Body of pancreas (tissue), 4 donors: ENCODE measurements at regions not wholly inside any gene's neighbourhood (a gene's known extent, or its start where the extent isn't known, plus 50 kb on each side); places are given as distances from the start of the nearest gene placed in this dataset.

Source experiments
- ATAC-seq: fragments of 150-250 bp; one replicate; pipeline ENCODE4 v1.9.1; 2016
- DNase-seq, 4 donors: peaks; one replicate each; pipeline ENCODE4 v3.0.0-alpha.2; 2019
- H3K27ac ChIP-seq, 4 donors: fragments of 200-600 bp; sonication (generic); 1 replicate in 3 of 4; 2 replicates in 1 of 4; pipeline versions ENCODE4 v1.5.1 to v1.6.1; 2016 to 2019; ENCODE audit warnings: mild to moderate bottlenecking in 1 of 4, mixed read lengths in 1 of 4, moderate library complexity in 1 of 4
- H3K27me3 ChIP-seq, 2 donors: fragments of 200-600 bp; sonication (generic); one replicate each; pipeline ENCODE4 v1.6.0; 2016; ENCODE audit warnings: mild to moderate bottlenecking in 1 of 2
- H3K36me3 ChIP-seq, 2 donors: fragments of 200-600 bp; sonication (generic); replicated peaks in 1 of 2; 2 replicates each; pipeline ENCODE4 v1.5.1; 2016; ENCODE audit warnings: low read depth in 2 of 2; ENCODE audit not compliant: insufficient read depth in 1 of 2
- H3K4me1 ChIP-seq: fragments of 200-600 bp; sonication (generic); one replicate; pipeline ENCODE4 v1.6.0; 2016
- H3K4me3 ChIP-seq, 2 donors: fragments of 200-600 bp; sonication (generic); 1 replicate in 1 of 2; 2 replicates in 1 of 2; pipeline ENCODE4 v1.5.1; 2016 to 2019
- H3K9me3 ChIP-seq, 3 donors: fragments of 200-600 bp; sonication (generic); 1 replicate in 2 of 3; 2 replicates in 1 of 3; pipeline ENCODE4 v1.5.1; 2016
- CTCF ChIP-seq, 7 experiments: fragments of 450-650 bp in 4 of 7; fragments of 200-600 bp in 3 of 7; sonication (generic) in 3 of 7; IDR thresholded peaks; one replicate each; pipeline ENCODE4 v1.5.1; 2016 to 2019; ENCODE audit warnings: antibody characterized with exemption in 7 of 7
- POLR2A ChIP-seq, 3 donors: fragments of 450-650 bp; IDR thresholded peaks; one replicate each; pipeline ENCODE4 v1.6.1; 2016; ENCODE audit warnings: antibody characterized with exemption in 3 of 3, mild to moderate bottlenecking in 2 of 3
- WGBS, 2 donors: methylation state at CpG; one replicate each; pipeline ENCODE4 v1.1.5; 2017; 5-methylcytosine and 5-hydroxymethylcytosine counted together
- intact Hi-C: fragments of 100-400 bp; cut with DNase I; formaldehyde crosslinking; loops from one replicate; pipeline ENCODE4 v1.15.1; 2023

- H3K9me3 ChIP-seq = no peaks in the 10 kb centered on the region
- intact Hi-C loops = no loop called here
- TF ChIP-seq CTCF (IDR thresholded peaks at IDR 0.05) = no peak
- TF ChIP-seq POLR2A (IDR thresholded peaks at IDR 0.05) = no peak
- peaks cover 5% of the 10 kb centered on the region for H3K4me1 ChIP-seq
- DNase-seq (no peak), ATAC-seq (no peak)
- H3K27me3 ChIP-seq = no peaks in the 10 kb centered on the region
- H3K4me3 ChIP-seq = no peak overlapping the region
- WGBS, 2 donors = 51 to 67% methylated on average over 3 of the region's 3 CpGs
- H3K36me3 ChIP-seq = no peaks in the 10 kb centered on the region
- H3K27ac ChIP-seq = no peak overlapping the region
Observed at GRCh38 chr2:208872591-208872990, 466.0 kb downstream of the PTH2R start.

- Histone ChIP-seq H3K27me3 (no peaks in the 10 kb centered on the region), H3K36me3 (no peaks in the 10 kb centered on the region), H3K4me3 (no peak overlapping the region), H3K27ac (no peak overlapping the region), H3K4me1 (no peaks in the 10 kb centered on the region), H3K9me3 (no peaks in the 10 kb centered on the region)
- intact Hi-C loops = no loop called here
- DNase-seq (no peak), ATAC-seq (no peak)
- TF ChIP-seq CTCF (IDR thresholded peaks at IDR 0.05) (no peak), POLR2A (IDR thresholded peaks at IDR 0.05) (no peak)
- WGBS, 2 donors = 61 to 70% methylated on average over 3 of the region's 3 CpGs
Observed at GRCh38 chr2:208879666-208880065, 473.1 kb downstream of the PTH2R start.

- DNase-seq (no peak), ATAC-seq (no peak)
- Histone ChIP-seq H3K4me1 (no peaks in the 10 kb centered on the region), H3K4me3 (no peak overlapping the region), H3K9me3 (no peaks in the 10 kb centered on the region), H3K27ac (no peak overlapping the region), H3K36me3 (no peaks in the 10 kb centered on the region), H3K27me3 (no peaks in the 10 kb centered on the region)
- 60 to 79% methylated on average over 4 of the region's 4 CpGs for WGBS, 2 donors
- TF ChIP-seq POLR2A (IDR thresholded peaks at IDR 0.05) (no peak), CTCF (IDR thresholded peaks at IDR 0.05) (no peak)
- intact Hi-C loops = no loop called here
Observed at GRCh38 chr2:208880171-208880570, 473.6 kb downstream of the PTH2R start.

- no peak for DNase-seq
Observed at GRCh38 chr2:208890486-208890885, 483.9 kb downstream of the PTH2R start.

More at GRCh38 chr2:208890486-208890885, 483.9 kb downstream of the PTH2R start:
- Histone ChIP-seq H3K27ac (no peak overlapping the region), H3K4me3 (no peak overlapping the region), H3K36me3 (no peaks in the 10 kb centered on the region), H3K27me3 (no peaks in the 10 kb centered on the region), H3K9me3 (no peaks in the 10 kb centered on the region), H3K4me1 (no peaks in the 10 kb centered on the region)
- 64 to 73% methylated on average over 2 of the region's 2 CpGs for WGBS, 2 donors
- TF ChIP-seq CTCF (IDR thresholded peaks at IDR 0.05) = no peak
- TF ChIP-seq POLR2A (IDR thresholded peaks at IDR 0.05) = no peak
- no peak for ATAC-seq
- intact Hi-C loops = no loop called here
